ENCODE measurements at regions not wholly inside any gene's neighbourhood (a gene's known extent, or its start where the extent isn't known, plus 50 kb on each side); places are given as distances from the start of the nearest gene placed in this dataset.

DNA sequence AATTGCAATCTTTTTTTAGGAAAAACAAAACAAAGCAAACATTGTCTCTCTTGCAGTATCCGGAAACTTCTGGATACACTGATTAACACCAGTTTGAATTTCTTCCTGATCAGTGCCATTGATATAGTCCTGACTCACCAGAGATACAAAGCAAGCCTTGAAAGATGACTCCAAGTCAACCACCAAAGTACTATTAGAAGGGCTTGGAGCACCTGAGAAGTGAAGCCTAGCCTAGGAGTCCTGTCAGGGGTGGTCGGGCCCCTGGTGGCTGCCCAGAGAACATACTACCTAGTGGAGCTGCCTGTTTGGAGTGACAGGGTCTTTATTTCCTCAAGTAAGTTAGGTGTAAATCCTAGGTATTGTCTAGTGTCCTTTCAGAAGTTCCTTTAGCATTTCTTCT is 593.2 kb downstream of the ZNF674 start:
- no peak for TF ChIP-seq CTCF (optimal IDR thresholded peaks at IDR 0.05 in 1 of 3, IDR thresholded peaks at IDR 0.05 in 1 of 3, conservative IDR thresholded peaks at IDR 0.05 in 1 of 3; ENCODE audit: extremely low read depth in 1 of 3, insufficient read depth in 2 of 3, low read length in 3 of 3)
- TF ChIP-seq EZH2 (IDR thresholded peaks at IDR 0.05; ENCODE audit: low read length), result no peak
